ENCODE measurements at regions not wholly inside any gene's neighbourhood (a gene's known extent, or its start where the extent isn't known, plus 50 kb on each side); places are given as distances from the start of the nearest gene placed in this dataset.

DNA sequence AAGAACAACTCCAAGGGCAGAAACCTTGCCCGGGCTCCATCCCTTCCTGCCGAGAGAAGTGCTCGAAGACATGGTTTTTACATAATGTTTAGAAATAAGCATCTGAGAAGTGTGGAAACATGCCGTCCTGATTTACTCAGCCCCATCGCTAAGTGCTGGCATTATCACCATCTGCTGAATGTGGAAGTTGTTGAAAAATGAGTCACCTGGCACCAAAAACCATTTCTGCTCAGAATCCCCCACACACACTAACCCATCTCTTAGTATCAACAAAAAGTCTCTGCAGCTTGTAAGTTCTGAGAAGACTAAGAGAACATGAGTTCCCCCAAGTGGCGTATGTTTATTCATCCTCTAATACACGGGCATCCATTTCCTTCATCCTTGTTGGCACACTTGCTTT is 51.0 kb upstream of the ARL8B start:
- DNase-seq: no peak

DNA sequence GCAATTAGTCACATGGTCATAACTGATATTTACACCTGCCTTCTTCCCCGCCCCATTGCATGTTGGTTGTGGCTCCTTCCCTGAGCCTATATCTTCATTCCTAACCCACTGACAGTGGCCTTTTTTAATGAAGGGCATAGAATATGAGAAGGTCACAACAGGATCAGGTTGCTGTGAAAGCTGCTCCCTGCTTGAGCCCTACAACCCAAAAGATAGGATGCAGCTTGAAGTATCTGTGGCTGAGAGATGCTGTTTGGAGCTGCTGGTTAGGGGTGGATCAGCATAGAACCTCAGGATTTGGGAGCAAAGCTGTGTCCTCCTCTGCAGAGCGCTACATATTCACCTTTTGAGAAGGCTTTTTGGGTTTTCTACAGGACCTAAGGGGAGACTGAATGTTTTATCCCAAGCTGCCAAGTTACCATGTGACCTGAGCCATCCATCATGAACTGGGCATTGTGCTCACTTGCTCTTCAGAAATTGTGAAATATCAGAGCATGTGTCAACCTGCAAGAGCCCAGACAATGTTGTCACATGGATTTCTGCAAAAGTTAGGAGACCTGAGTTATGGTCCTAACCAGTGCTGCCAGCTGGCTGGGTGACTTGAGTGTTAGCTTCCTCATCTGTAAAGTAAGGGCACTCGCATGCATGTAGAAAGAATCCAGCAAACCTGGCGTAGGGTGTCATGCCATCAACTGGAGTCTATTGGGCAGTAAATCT is 49.8 kb upstream of the ARL8B start:
- no peak for DNase-seq
